HG03064 (cell line): ENCODE measurements at regions not wholly inside any gene's neighbourhood (a gene's known extent, or its start where the extent isn't known, plus 50 kb on each side); places are given as distances from the start of the nearest gene placed in this dataset.
"Not testable (repeated sequence)": the region's sequence is repeated elsewhere in the genome, so short reads cannot be mapped to it uniquely, and the experiment has no call there.

Source experiments
- ATAC-seq: cut with Tn5 transposase; IDR thresholded peaks from one replicate; pipeline ENCODE4 v1.9.1; 2021; ENCODE audit warnings: low read depth; ENCODE audit not compliant: unreplicated experiment

- no peak for ATAC-seq
These were observed 121.6 kb downstream of the TMEM168 start for GRCh38 chr7:112668561-112668960.

- ATAC-seq, result no peak
These were observed 120.9 kb downstream of the TMEM168 start for GRCh38 chr7:112669306-112669705.

GRCh38 chr7:112670193-112670592, 120.0 kb downstream of the TMEM168 start:
- no peak for ATAC-seq

GRCh38 chr7:112678626-112679025, 111.6 kb downstream of the TMEM168 start:
- no peak for ATAC-seq

- ATAC-seq, result not testable (repeated sequence)
These were observed 100.6 kb downstream of the TMEM168 start for GRCh38 chr7:112689466-112690177.

- ATAC-seq, result no peak
These were observed 97.9 kb downstream of the TMEM168 start for GRCh38 chr7:112692333-112692732.

GRCh38 chr7:112697211-112697610, 93.0 kb downstream of the TMEM168 start:
- ATAC-seq, result not testable (repeated sequence)

GRCh38 chr7:112699725-112700513, 90.3 kb downstream of the TMEM168 start:
- no peak for ATAC-seq

- ATAC-seq, result no peak
These were observed 88.7 kb downstream of the TMEM168 start for GRCh38 chr7:112701456-112701855.

GRCh38 chr7:112707655-112708054, 82.5 kb downstream of the TMEM168 start:
- no peak for ATAC-seq

GRCh38 chr7:112708236-112708635, 82.0 kb downstream of the TMEM168 start:
- ATAC-seq, result no peak
